Central memory CD8-positive, alpha-beta T cell (primary cell): ENCODE measurements at regions not wholly inside any gene's neighbourhood (a gene's known extent, or its start where the extent isn't known, plus 50 kb on each side); places are given as distances from the start of the nearest gene placed in this dataset.

ENCODE experiments used
- ATAC-seq: fragments of 150-1000 bp; cut with Tn5 transposase; replicated peaks from 2 replicates; pipeline ENCODE4 v1.10.0; 2022; ENCODE audit warnings: mild to moderate bottlenecking, moderate FRiP score, moderate number of reproducible peaks; ENCODE audit not compliant: poor library complexity, severe bottlenecking; ENCODE audit errors: extremely low read depth
- DNase-seq, 2 donors: peaks; one replicate each; pipeline ENCODE4 v3.0.0; 2021; ENCODE audit warnings: low spot score in 2 of 2
- H3K27ac Mint-ChIP-seq: one replicate; pipeline ENCODE4 v1.8.0; 2022; ENCODE audit warnings: low read depth, mild to moderate bottlenecking, moderate library complexity, mixed read lengths
- H3K27me3 Mint-ChIP-seq: one replicate; pipeline ENCODE4 v1.8.0; 2022; ENCODE audit warnings: mixed read lengths
- H3K36me3 Mint-ChIP-seq: one replicate; pipeline ENCODE4 v1.8.0; 2022; ENCODE audit warnings: mild to moderate bottlenecking, moderate library complexity, mixed read lengths; ENCODE audit not compliant: insufficient read depth
- H3K4me1 Mint-ChIP-seq: one replicate; pipeline ENCODE4 v1.8.0; 2022; ENCODE audit warnings: mixed read lengths
- H3K4me3 Mint-ChIP-seq: one replicate; pipeline ENCODE4 v1.8.0; 2022; ENCODE audit warnings: mild to moderate bottlenecking, moderate library complexity, mixed read lengths
- H3K9me3 Mint-ChIP-seq: one replicate; pipeline ENCODE4 v1.8.0; 2022; ENCODE audit warnings: mixed read lengths

DNA sequence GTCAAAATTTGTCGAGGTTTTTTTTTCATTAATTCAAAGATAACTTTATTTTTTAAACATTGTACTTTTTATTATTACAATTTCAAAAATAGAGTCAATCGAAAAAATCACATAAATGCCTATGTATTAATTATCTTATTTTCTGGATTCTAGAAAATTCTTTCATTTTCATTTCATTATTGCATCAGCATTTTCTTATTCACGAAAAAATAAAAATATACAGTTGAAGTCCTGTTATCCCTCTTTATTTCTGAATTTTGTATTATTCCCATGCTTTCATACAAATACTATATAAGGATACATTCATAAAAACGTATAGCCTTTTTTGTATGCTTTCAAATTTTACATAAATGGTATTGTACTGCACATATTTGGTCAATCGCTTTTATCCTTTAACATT is 681.0 kb upstream of the USP24 start:
- no peak for ATAC-seq
- Mint-ChIP-seq H3K4me3 (no peak overlapping the region), H3K9me3 (peaks cover 16% of the 10 kb centered on the region), H3K36me3 (no peaks in the 10 kb centered on the region), H3K27ac (no peak overlapping the region), H3K27me3 (peaks cover 18% of the 10 kb centered on the region), H3K4me1 (no peaks in the 10 kb centered on the region)
- no peak for DNase-seq

DNA sequence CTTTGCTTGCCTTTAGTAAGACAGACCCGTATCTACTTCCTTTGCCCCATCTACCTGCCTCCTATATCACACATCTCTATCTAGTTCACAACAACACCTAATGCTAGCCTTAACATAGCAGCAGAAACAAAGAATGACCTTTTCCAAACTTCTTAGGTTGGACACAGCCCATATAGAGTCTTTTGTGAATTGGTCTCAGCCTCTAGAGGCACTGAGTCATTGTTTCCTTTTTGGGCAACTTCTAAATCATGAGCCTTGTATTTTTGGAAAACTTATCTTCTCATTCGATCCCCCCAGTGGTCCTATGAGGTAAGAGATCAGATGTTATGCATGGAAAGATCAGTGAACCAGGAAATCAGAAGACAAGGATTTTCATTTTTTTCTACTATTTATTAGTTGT is 679.4 kb upstream of the USP24 start:
- no peak for ATAC-seq
- no peak for DNase-seq
- H3K4me3 Mint-ChIP-seq: no peak overlapping the region
- no peak overlapping the region for H3K27ac Mint-ChIP-seq
- H3K27me3 Mint-ChIP-seq: peaks cover 19% of the 10 kb centered on the region
- H3K36me3 Mint-ChIP-seq: no peaks in the 10 kb centered on the region
- H3K4me1 Mint-ChIP-seq: no peaks in the 10 kb centered on the region
- H3K9me3 Mint-ChIP-seq: peaks cover 16% of the 10 kb centered on the region

DNA sequence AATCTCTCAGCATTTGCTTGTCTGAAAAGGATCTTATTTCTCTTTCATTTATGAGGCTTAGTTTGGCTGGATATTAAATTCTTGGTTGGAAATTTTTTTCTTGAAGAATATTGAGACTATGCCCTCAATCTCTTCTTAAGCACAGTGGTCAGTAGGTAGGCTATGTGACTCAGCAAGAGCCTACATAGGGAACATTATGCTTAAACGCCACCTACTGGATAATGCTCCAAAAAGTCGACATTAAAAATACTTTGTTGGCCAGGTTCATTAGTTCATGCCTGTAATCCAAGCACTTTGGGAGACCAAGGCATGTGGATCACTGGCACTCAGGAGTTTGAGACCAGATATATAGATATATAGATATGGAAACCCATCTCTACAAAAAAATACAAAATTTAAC is 678.0 kb upstream of the USP24 start:
- DNase-seq (no peak), ATAC-seq (no peak)
- H3K4me3 Mint-ChIP-seq: no peak overlapping the region
- peaks cover 19% of the 10 kb centered on the region for H3K27me3 Mint-ChIP-seq
- no peak overlapping the region for H3K27ac Mint-ChIP-seq
- H3K36me3 Mint-ChIP-seq: no peaks in the 10 kb centered on the region
- peaks cover 16% of the 10 kb centered on the region for H3K9me3 Mint-ChIP-seq
- H3K4me1 Mint-ChIP-seq: no peaks in the 10 kb centered on the region

DNA sequence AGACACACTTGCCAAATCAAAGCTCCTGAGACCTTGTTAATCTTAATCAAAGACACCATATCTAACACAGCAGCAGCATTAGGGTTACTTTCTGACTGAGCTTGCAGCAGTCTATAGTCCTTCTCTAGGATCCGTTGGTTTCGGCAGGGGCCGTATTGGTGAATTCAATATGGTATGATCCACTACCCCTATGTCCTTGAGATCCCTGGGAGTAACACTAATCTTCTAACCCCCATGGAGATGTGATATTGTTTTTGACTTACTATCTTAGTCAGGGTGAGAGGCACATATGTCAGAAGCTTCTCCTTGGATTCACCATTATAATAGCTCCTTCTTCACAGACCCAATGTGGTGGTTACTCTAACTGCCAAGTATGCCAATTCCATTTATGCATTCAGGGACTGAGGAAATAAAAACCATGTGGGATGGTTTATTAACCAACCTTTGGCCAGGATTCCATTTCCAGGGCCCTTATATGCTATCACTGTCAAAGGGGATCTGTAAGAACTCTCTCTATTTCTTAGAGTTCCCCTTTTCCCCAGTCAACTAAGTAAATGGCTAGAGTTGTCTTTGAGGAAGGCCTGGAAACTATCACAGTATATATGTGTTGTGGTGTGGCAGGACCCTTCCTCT is 673.6 kb upstream of the USP24 start:
- H3K27ac Mint-ChIP-seq: no peak overlapping the region
- H3K9me3 Mint-ChIP-seq: peaks cover 16% of the 10 kb centered on the region
- peaks cover 19% of the 10 kb centered on the region for H3K27me3 Mint-ChIP-seq
- H3K4me3 Mint-ChIP-seq: no peak overlapping the region
- no peaks in the 10 kb centered on the region for H3K36me3 Mint-ChIP-seq
- DNase-seq (no peak), ATAC-seq (no peak)
- no peaks in the 10 kb centered on the region for H3K4me1 Mint-ChIP-seq

DNA sequence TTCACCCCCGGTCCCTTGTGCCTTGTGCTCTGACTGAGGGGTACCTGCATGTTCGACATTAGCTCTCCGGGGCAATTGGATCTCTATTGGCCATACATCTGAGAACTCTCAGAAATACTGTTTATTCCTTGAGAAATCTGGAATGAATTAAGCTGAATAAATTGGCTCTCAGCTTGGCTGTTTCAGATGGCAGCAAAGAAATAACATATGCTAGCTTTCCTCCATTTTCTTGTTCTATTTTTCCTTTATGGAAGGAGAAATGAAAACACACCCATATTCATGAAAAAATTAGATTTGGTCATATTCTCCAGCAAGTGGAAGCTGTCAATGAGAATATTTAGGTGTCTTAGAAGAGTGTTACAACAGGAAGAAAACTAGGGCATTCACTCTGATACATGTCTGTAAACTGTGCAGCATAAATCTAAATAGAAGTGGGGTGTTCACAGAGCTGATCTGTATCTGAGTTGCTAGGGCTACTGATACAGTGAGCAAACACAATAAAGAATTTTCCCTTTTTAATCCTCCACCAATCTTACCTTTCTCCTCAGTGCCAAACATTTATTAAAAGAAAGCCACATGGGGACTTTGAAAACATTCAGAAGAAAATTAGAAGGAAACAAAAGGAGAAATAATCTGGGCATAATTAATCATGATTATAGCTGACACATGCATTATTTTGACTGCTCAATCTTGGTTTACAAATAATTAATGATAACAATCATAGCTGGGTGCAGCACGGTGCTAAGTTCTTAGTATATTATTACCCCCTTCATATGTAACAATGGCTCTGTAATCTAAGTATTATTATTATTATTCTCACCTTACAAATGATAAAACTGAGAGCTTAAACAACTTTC is 671.9 kb upstream of the USP24 start:
- ATAC-seq: no peak
- H3K4me3 Mint-ChIP-seq: no peak overlapping the region
- no peak overlapping the region for H3K27ac Mint-ChIP-seq

DNA sequence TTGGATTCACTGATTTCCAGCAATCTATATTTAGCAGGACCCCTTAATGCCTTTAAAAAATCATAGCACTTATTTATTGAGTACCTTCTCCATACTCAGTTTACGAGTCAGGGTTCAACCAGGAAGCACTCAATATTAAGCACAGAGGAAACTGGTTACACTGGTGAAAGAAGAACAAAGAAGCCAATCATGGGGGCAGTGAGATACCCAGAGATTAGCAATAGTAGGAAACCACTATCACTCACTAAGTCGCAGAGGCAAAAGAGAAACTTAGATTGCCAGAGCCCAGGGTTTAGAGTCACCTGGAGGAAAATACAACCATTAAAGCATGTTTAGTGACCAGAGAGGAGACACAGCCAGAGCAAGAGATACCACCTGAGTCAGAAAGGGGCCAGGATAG is 670.5 kb upstream of the USP24 start:
- DNase-seq (no peak), ATAC-seq (no peak)
- no peaks in the 10 kb centered on the region for H3K4me1 Mint-ChIP-seq
- H3K27ac Mint-ChIP-seq: no peak overlapping the region
- H3K4me3 Mint-ChIP-seq: no peak overlapping the region
- peaks cover 8% of the 10 kb centered on the region for H3K27me3 Mint-ChIP-seq
- no peaks in the 10 kb centered on the region for H3K36me3 Mint-ChIP-seq
- no peaks in the 10 kb centered on the region for H3K9me3 Mint-ChIP-seq

More for the DNA sequence above, 671.9 kb upstream of the USP24 start:
- no peak for DNase-seq
- H3K4me1 Mint-ChIP-seq: no peaks in the 10 kb centered on the region
- no peaks in the 10 kb centered on the region for H3K36me3 Mint-ChIP-seq
- H3K9me3 Mint-ChIP-seq: peaks cover 8% of the 10 kb centered on the region
- H3K27me3 Mint-ChIP-seq: peaks cover 18% of the 10 kb centered on the region

DNA sequence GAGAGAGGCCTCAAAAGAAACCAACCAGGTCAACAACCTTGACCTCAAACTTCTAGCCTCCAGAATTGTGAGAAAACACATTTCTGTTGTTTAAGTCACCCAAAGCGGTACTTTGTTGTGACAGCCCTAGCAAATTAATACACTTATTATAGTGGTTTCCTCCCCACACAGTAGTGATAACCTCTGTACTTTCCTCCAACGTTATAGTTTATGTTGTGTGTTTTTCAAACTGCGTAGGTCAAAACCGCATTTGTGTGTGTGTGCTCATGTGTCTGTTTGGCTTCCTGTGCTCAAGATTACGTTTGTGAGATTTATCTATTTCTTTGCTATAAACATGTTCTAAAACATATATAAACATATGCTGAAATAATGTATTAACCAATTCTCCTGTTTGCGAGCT is 667.8 kb upstream of the USP24 start:
- no peak overlapping the region for H3K27ac Mint-ChIP-seq
- no peaks in the 10 kb centered on the region for H3K36me3 Mint-ChIP-seq
- no peak for ATAC-seq
- H3K4me1 Mint-ChIP-seq: no peaks in the 10 kb centered on the region
- DNase-seq: no peak
- no peaks in the 10 kb centered on the region for H3K9me3 Mint-ChIP-seq
- peaks cover 8% of the 10 kb centered on the region for H3K27me3 Mint-ChIP-seq
- no peak overlapping the region for H3K4me3 Mint-ChIP-seq

DNA sequence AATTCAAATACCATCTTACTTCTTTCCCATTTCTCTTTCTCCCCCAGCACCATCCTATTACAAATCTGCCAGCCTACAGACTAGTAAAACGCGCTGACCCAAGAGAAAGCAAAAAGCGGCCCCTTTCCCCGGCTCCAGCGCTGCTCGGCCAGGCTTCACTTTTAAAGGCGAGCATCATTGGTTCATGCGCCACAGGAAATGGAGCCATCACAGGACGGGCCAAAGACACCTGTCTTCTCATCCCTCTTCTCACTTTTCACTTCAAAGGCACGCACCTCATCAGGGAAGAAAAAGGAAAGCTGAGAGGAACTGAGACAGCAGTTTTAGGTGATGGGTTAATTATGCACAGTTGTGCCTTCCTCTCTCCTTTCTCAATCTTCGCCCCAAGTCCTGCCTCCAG is 664.2 kb upstream of the USP24 start:
- Mint-ChIP-seq H3K27ac (no peak overlapping the region), H3K4me1 (no peaks in the 10 kb centered on the region), H3K9me3 (peaks cover 5% of the 10 kb centered on the region)

DNA sequence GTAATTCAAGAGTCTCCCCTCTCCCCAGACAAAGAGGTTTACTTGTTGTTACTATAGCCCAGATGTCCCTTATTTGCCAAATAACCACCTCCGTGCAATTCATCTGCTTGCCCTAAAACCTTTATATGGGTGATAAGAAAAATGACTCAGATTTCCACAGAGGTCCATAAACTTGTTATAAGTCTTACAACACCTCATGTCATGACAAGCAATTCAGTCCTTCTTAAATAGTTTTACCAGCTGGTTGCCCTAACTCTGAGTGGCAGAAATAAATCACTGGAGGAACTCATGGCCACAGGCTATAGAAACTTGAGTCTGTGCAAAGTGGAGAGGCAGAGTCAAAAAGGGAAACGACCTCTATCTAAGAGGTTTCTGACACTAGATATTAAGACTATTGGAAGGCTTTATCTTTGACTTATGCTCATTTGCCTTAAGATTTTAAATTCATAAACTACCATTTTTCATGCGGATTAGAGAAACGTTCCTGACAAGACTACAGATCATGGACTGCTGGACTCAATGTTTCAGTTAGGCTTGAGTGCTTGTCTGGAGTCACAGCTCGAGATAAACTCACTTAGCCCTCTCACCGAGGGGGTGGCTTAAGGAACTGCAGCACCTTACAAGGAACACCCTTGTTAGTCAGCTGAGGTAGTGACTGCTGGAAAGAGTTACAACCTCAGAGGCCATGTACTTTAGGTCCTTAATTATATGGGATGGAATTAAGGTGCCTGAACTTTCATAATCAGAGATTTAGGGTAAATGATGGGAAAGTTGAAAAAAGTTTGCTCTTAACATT is 662.5 kb upstream of the USP24 start:
- H3K27ac Mint-ChIP-seq: no peak overlapping the region
- no peaks in the 10 kb centered on the region for H3K36me3 Mint-ChIP-seq
- peaks cover 5% of the 10 kb centered on the region for H3K9me3 Mint-ChIP-seq
- ATAC-seq (no peak), DNase-seq (no peak)
- H3K27me3 Mint-ChIP-seq: peaks cover 12% of the 10 kb centered on the region
- no peak overlapping the region for H3K4me3 Mint-ChIP-seq
- H3K4me1 Mint-ChIP-seq: no peaks in the 10 kb centered on the region

More for the DNA sequence above, 664.2 kb upstream of the USP24 start:
- no peak for ATAC-seq
- no peak overlapping the region for H3K4me3 Mint-ChIP-seq
- no peak for DNase-seq
- peaks cover 16% of the 10 kb centered on the region for H3K27me3 Mint-ChIP-seq
- no peaks in the 10 kb centered on the region for H3K36me3 Mint-ChIP-seq

DNA sequence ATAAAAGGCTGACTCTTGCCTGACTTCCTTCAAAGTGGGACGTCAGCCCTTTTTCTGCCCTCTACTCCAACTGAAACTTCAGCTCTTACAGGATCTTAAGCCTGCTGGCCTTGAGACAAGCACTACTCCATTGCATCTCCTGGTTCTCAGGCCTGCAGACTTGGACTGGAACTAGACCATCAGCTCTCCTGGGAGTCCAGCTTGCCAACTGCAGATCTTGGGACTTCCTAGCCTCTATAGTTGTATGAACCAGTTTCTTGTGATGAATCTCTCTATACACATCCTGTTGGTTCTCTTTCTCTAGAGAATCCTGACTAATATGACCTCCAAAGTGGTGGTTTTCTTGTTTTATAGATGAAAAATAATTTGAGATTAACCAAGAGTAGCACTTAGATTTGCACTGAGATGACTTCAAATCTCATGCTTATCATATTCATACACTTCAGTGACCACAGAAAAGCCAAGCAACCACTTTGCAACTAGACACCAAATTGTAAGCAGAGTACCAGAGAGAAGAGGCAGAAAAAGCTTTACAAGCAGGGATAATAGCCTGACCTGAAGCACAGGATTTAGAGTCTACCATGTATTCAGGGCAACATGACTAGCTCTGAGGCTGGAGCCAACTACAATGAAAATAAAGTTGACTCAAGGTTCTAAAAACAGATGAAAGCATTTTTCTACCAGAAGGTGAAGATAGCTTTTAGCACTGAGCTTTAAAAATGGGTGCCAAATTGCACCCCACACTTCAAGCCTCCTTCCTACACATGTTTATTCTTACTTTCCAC is 661.3 kb upstream of the USP24 start:
- Mint-ChIP-seq H3K4me1 (no peaks in the 10 kb centered on the region), H3K27me3 (peaks cover 9% of the 10 kb centered on the region), H3K9me3 (peaks cover 5% of the 10 kb centered on the region), H3K36me3 (no peaks in the 10 kb centered on the region), H3K4me3 (no peak overlapping the region), H3K27ac (no peak overlapping the region)
- DNase-seq: no peak
- ATAC-seq: no peak

DNA sequence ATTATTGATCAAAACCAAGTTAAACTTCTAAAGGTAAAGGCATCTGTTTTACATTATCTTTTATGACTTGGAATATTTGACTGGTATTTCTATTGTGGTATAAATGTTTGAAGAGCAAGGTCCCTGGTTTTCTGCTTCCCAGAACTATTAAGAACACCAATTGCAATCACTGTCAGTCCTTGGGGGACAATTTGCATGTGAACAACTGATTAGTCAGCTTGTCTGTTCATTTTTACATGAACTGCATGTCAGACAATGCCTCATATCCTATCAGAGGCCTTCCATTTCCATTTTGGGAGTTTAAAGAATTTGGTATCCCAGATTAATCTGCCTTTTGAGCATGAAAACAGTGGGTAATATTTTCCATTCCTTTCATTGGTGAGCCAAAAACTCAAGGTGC is 654.9 kb upstream of the USP24 start:
- Mint-ChIP-seq H3K36me3 (no peaks in the 10 kb centered on the region), H3K27ac (no peak overlapping the region), H3K27me3 (no peaks in the 10 kb centered on the region), H3K4me1 (no peaks in the 10 kb centered on the region), H3K9me3 (no peaks in the 10 kb centered on the region), H3K4me3 (no peak overlapping the region)
- DNase-seq (no peak), ATAC-seq (no peak)

DNA sequence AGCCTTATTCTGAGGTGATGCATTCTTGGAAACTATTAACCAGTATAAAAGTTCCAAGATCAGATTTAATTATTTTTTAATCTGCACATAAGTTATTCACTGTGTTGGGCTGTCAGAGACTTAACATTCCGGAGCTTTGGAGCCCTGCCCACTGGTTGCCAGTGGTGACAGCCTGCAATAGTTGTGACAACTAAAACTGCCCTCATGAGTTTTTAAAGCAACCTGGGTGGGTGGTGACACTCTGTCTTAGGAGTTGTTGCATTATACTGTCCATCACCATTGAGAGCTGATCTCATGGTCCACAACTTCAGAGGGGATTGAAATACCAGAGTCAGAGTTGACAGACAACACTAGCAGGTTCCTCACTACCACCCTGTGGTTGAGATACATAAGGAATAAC is 653.9 kb upstream of the USP24 start:
- DNase-seq (no peak), ATAC-seq (no peak)
- H3K27ac Mint-ChIP-seq: no peak overlapping the region
- no peak overlapping the region for H3K4me3 Mint-ChIP-seq
- no peaks in the 10 kb centered on the region for H3K9me3 Mint-ChIP-seq
- no peaks in the 10 kb centered on the region for H3K36me3 Mint-ChIP-seq
- H3K27me3 Mint-ChIP-seq: no peaks in the 10 kb centered on the region
- H3K4me1 Mint-ChIP-seq: no peaks in the 10 kb centered on the region
